ENCODE measurements at regions not wholly inside any gene's neighbourhood (a gene's known extent, or its start where the extent isn't known, plus 50 kb on each side); places are given as distances from the start of the nearest gene placed in this dataset.

GRCh38 chr3:6622260-6622659 is 238.7 kb upstream of the GRM7 start:
- TF ChIP-seq, protein P1, sequence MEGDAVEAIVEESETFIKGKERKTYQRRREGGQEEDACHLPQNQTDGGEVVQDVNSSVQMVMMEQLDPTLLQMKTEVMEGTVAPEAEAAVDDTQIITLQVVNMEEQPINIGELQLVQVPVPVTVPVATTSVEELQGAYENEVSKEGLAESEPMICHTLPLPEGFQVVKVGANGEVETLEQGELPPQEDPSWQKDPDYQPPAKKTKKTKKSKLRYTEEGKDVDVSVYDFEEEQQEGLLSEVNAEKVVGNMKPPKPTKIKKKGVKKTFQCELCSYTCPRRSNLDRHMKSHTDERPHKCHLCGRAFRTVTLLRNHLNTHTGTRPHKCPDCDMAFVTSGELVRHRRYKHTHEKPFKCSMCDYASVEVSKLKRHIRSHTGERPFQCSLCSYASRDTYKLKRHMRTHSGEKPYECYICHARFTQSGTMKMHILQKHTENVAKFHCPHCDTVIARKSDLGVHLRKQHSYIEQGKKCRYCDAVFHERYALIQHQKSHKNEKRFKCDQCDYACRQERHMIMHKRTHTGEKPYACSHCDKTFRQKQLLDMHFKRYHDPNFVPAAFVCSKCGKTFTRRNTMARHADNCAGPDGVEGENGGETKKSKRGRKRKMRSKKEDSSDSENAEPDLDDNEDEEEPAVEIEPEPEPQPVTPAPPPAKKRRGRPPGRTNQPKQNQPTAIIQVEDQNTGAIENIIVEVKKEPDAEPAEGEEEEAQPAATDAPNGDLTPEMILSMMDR (IDR thresholded peaks at IDR 0.05; ENCODE audit: unreplicated experiment): no peak
- Mint-ChIP-seq H3K9me3 (ENCODE audit: low read depth, unreplicated experiment) (peaks cover 7% of the 10 kb centered on the region), H3K36me3 (ENCODE audit: insufficient read depth, unreplicated experiment) (no peaks in the 10 kb centered on the region), H3K4me3 (ENCODE audit: low read depth, unreplicated experiment) (no peak overlapping the region), H3K27me3 (ENCODE audit: unreplicated experiment) (no peaks in the 10 kb centered on the region), H3K27ac (ENCODE audit: unreplicated experiment) (no peak overlapping the region), H3K4me1 (ENCODE audit: low read depth, unreplicated experiment) (no peaks in the 10 kb centered on the region)
- DNase-seq: no peak
- CTCF ChIA-PET: no interaction called here
- intact Hi-C loops (cut with micrococcal nuclease; ENCODE audit: unreplicated experiment): no loop called here
- BruUV-seq (replicated peaks): no TSS peak

DNA sequence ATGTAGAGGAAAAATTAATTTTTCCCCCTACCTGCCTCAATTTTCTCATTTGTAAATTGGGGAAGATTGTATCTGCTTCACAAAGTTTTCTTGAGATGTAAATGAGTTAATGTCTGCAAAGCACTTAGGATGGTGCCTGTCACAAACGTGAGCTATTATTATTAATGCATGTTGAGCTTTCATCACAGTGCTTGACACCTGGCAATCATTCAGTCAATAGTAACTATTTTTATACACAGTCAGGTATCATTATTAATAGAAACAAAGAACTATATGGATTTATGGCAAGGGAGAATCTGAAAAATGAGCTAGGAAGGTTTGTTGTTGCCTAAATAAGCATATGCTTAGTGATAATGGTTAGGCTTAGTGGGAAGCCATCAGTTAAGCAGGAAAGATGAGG is 238.2 kb upstream of the GRM7 start:
- Mint-ChIP-seq H3K4me1 (ENCODE audit: low read depth, unreplicated experiment) (no peaks in the 10 kb centered on the region), H3K27ac (ENCODE audit: unreplicated experiment) (no peak overlapping the region), H3K9me3 (ENCODE audit: low read depth, unreplicated experiment) (peaks cover 7% of the 10 kb centered on the region), H3K27me3 (ENCODE audit: unreplicated experiment) (no peaks in the 10 kb centered on the region), H3K4me3 (ENCODE audit: low read depth, unreplicated experiment) (no peak overlapping the region), H3K36me3 (ENCODE audit: insufficient read depth, unreplicated experiment) (no peaks in the 10 kb centered on the region)
- TF ChIP-seq, protein P1 (IDR thresholded peaks at IDR 0.05; ENCODE audit: unreplicated experiment): no peak
- CTCF ChIA-PET: no interaction called here
- intact Hi-C loops (cut with micrococcal nuclease; ENCODE audit: unreplicated experiment): no loop called here
- DNase-seq: no peak
- no TSS peak for BruUV-seq (replicated peaks)

- Mint-ChIP-seq H3K36me3 (ENCODE audit: insufficient read depth, unreplicated experiment) (no peaks in the 10 kb centered on the region), H3K27ac (ENCODE audit: unreplicated experiment) (no peak overlapping the region), H3K27me3 (ENCODE audit: unreplicated experiment) (no peaks in the 10 kb centered on the region), H3K9me3 (ENCODE audit: low read depth, unreplicated experiment) (peaks cover 4% of the 10 kb centered on the region), H3K4me3 (ENCODE audit: low read depth, unreplicated experiment) (no peak overlapping the region), H3K4me1 (ENCODE audit: low read depth, unreplicated experiment) (no peaks in the 10 kb centered on the region)
- intact Hi-C loops (cut with micrococcal nuclease; ENCODE audit: unreplicated experiment): no loop called here
- no peak for DNase-seq
- CTCF ChIA-PET: no interaction called here
- TF ChIP-seq, protein P1 (IDR thresholded peaks at IDR 0.05; ENCODE audit: unreplicated experiment): no peak
- no TSS peak for BruUV-seq (replicated peaks)
Observed at GRCh38 chr3:6631376-6631775, 229.5 kb upstream of the GRM7 start.

DNA sequence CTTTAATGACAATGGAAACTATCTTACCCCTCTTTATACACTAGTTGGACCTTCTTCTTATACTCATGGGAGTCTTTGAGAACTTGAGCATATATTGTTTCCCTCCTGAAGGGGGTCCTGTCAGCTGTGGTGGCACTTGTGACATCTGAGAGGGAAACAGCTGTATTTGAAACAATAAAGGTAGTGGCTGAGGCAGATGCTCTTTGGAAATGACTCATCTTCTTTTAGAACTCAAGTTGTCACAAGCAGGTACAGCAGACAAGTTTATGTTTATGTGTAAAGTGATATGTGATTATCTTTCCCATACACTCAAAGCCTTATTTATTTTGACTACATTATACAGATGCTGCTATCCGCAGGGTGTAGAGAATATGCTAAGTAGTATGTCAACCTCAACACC is 220.0 kb upstream of the GRM7 start:
- intact Hi-C loops (cut with micrococcal nuclease; ENCODE audit: unreplicated experiment): no loop called here
- CTCF ChIA-PET: no interaction called here
- no peak for DNase-seq
- no TSS peak for BruUV-seq (replicated peaks)
- no peaks in the 10 kb centered on the region for H3K36me3 Mint-ChIP-seq (ENCODE audit: insufficient read depth, unreplicated experiment)
- TF ChIP-seq, protein P1 (IDR thresholded peaks at IDR 0.05; ENCODE audit: unreplicated experiment): no peak
- H3K9me3 Mint-ChIP-seq (ENCODE audit: low read depth, unreplicated experiment): peaks cover 8% of the 10 kb centered on the region
- no peaks in the 10 kb centered on the region for H3K4me1 Mint-ChIP-seq (ENCODE audit: low read depth, unreplicated experiment)
- H3K27me3 Mint-ChIP-seq (ENCODE audit: unreplicated experiment): no peaks in the 10 kb centered on the region
- no peak overlapping the region for H3K4me3 Mint-ChIP-seq (ENCODE audit: low read depth, unreplicated experiment)
- H3K27ac Mint-ChIP-seq (ENCODE audit: unreplicated experiment): no peak overlapping the region

Data from Calu3 (cell line).